GM12891 (cell line): ENCODE measurements at regions not wholly inside any gene's neighbourhood (a gene's known extent, or its start where the extent isn't known, plus 50 kb on each side); places are given as distances from the start of the nearest gene placed in this dataset.

ENCODE experiments used
- POLR2A ChIP-seq: IDR thresholded peaks from 2 replicates; pipeline ENCODE4 v1.6.1; 2011; ENCODE audit warnings: low read depth, low read length, control low read depth
- POLR2AphosphoS5 ChIP-seq: IDR thresholded peaks from 2 replicates; pipeline ENCODE4 v1.6.1; 2011; ENCODE audit warnings: low read depth, low read length, control low read depth
- SPI1 ChIP-seq: IDR thresholded peaks from 2 replicates; pipeline ENCODE4 v1.6.1; 2011; ENCODE audit warnings: low read depth, low read length, control low read depth
- TAF1 ChIP-seq: IDR thresholded peaks from 2 replicates; pipeline ENCODE4 v1.6.1; 2011; ENCODE audit warnings: low read depth, low read length, control low read depth

GRCh38 chr6:50362706-50363105 lies 313.0 kb upstream of the DEFB112 start:
- TF ChIP-seq POLR2A (no peak), SPI1 (no peak), POLR2AphosphoS5 (no peak), TAF1 (no peak)
